HG03457 (cell line): ENCODE measurements at regions not wholly inside any gene's neighbourhood (a gene's known extent, or its start where the extent isn't known, plus 50 kb on each side); places are given as distances from the start of the nearest gene placed in this dataset.

Experiments
- ATAC-seq: cut with Tn5 transposase; IDR thresholded peaks from one replicate; pipeline ENCODE4 v1.9.1; 2021; ENCODE audit warnings: moderate number of reproducible peaks; ENCODE audit not compliant: unreplicated experiment

- no peak for ATAC-seq
Observed at GRCh38 chr14:101459551-101459900, 101.8 kb upstream of the DIO3 start.

- no peak for ATAC-seq
Observed at GRCh38 chr14:101460521-101460920, 100.8 kb upstream of the DIO3 start.

GRCh38 chr14:101460986-101461750 lies 100.1 kb upstream of the DIO3 start:
- no peak for ATAC-seq

- no peak for ATAC-seq
Observed at GRCh38 chr14:101461891-101462290, 99.4 kb upstream of the DIO3 start.

GRCh38 chr14:101462726-101463565 lies 98.3 kb upstream of the DIO3 start:
- no peak for ATAC-seq

GRCh38 chr14:101463566-101464171 lies 97.6 kb upstream of the DIO3 start:
- ATAC-seq: no peak

- no peak for ATAC-seq
Observed at GRCh38 chr14:101464310-101464983, 96.8 kb upstream of the DIO3 start.

- ATAC-seq: no peak
Observed at GRCh38 chr14:101464984-101465794, 96.1 kb upstream of the DIO3 start.

- no peak for ATAC-seq
Observed at GRCh38 chr14:101465795-101466448, 95.4 kb upstream of the DIO3 start.

- ATAC-seq: no peak
Observed at GRCh38 chr14:101466456-101467180, 94.7 kb upstream of the DIO3 start.

- no peak for ATAC-seq
Observed at GRCh38 chr14:101467181-101467926, 93.9 kb upstream of the DIO3 start.

- no peak for ATAC-seq
Observed at GRCh38 chr14:101469382-101470247, 91.7 kb upstream of the DIO3 start.

- ATAC-seq: no peak
Observed at GRCh38 chr14:101470266-101470665, 91.0 kb upstream of the DIO3 start.

- no peak for ATAC-seq
Observed at GRCh38 chr14:101471723-101472517, 89.4 kb upstream of the DIO3 start.

- no peak for ATAC-seq
Observed at GRCh38 chr14:101472518-101472849, 88.8 kb upstream of the DIO3 start.

GRCh38 chr14:101473045-101473729 lies 88.1 kb upstream of the DIO3 start:
- no peak for ATAC-seq
